Stimulated activated CD4-positive, alpha-beta T cell treated with anti-CD3 and anti-CD28 coated beads, Interleukin-1b, Interleukin-23, amount 100 ng/mL, for 48 hours (primary cell): ENCODE measurements at regions not wholly inside any gene's neighbourhood (a gene's known extent, or its start where the extent isn't known, plus 50 kb on each side); places are given as distances from the start of the nearest gene placed in this dataset.
"Not testable (repeated sequence)": the region's sequence is repeated elsewhere in the genome, so short reads cannot be mapped to it uniquely, and the experiment has no call there.

ENCODE experiments used
- DNase-seq: peaks from one replicate; pipeline ENCODE4 v3.0.0-alpha.2; 2020

- DNase-seq = not testable (repeated sequence)
Observed at GRCh38 chr1:149364188-149364981, 110.5 kb upstream of the NBPF19 start.

GRCh38 chr1:149366402-149366801 is 108.4 kb upstream of the NBPF19 start:
- DNase-seq = not testable (repeated sequence)

- not testable (repeated sequence) for DNase-seq
Observed at GRCh38 chr1:149367472-149368044, 107.3 kb upstream of the NBPF19 start.

GRCh38 chr1:149368337-149368736 is 106.5 kb upstream of the NBPF19 start:
- not testable (repeated sequence) for DNase-seq

GRCh38 chr1:149369081-149369480 is 105.8 kb upstream of the NBPF19 start:
- not testable (repeated sequence) for DNase-seq

- not testable (repeated sequence) for DNase-seq
Observed at GRCh38 chr1:149371955-149372354, 102.9 kb upstream of the NBPF19 start.

GRCh38 chr1:149378462-149378861 is 96.4 kb upstream of the NBPF19 start:
- not testable (repeated sequence) for DNase-seq

GRCh38 chr1:149390173-149390926 is 84.5 kb upstream of the NBPF19 start:
- peak; percentile 50 for DNase-seq

- DNase-seq = not testable (repeated sequence)
Observed at GRCh38 chr1:149390931-149391330, 83.9 kb upstream of the NBPF19 start.

GRCh38 chr1:149395802-149396201 is 79.0 kb upstream of the NBPF19 start:
- DNase-seq = peak; percentile 69

- not testable (repeated sequence) for DNase-seq
Observed at GRCh38 chr1:149398527-149398926, 76.3 kb upstream of the NBPF19 start.

- not testable (repeated sequence) for DNase-seq
Observed at GRCh38 chr1:149408404-149408803, 66.4 kb upstream of the NBPF19 start.

GRCh38 chr1:149415373-149415772 is 59.5 kb upstream of the NBPF19 start:
- DNase-seq = not testable (repeated sequence)

GRCh38 chr1:149418782-149419181 is 56.1 kb upstream of the NBPF19 start:
- not testable (repeated sequence) for DNase-seq

GRCh38 chr1:149423122-149423521 is 51.7 kb upstream of the NBPF19 start:
- not testable (repeated sequence) for DNase-seq
